ENCODE measurements at regions not wholly inside any gene's neighbourhood (a gene's known extent, or its start where the extent isn't known, plus 50 kb on each side); places are given as distances from the start of the nearest gene placed in this dataset.

DNA sequence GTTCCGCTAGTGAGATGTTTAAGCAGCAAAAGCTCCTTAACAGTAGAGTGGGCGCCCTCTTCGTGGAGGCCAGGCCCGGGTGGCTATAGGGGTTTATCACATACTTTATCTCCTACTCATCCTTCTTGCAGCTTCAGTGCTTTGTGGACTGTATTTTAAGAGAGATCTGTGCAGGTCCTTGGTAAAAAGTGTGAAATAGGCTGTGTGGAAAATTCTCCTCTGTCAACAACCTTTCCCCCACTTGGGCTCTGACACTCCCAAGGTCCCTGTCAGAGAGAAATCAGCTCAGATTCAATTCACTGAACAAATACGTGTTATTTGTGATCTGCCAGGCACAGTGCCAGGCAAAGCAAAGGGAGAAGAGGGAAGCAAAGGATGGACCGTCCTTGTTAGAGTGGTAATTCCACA lies 214.3 kb upstream of the PPARGC1A start:
- Histone ChIP-seq H3K36me3 (ENCODE audit: insufficient read depth, low read length) (no peaks in the 10 kb centered on the region), H3K4me2 (ENCODE audit: low read depth, low read length, poor library complexity, severe bottlenecking) (no peak overlapping the region), H2AFZ (ENCODE audit: low read length) (no peak overlapping the region), H4K20me1 (ENCODE audit: insufficient read depth, low read length, poor library complexity, severe bottlenecking) (no peaks in the 10 kb centered on the region), H3F3A (ENCODE audit: low read depth) (no peaks in the 10 kb centered on the region), H3K27me3 (ENCODE audit: insufficient read depth, low read length, poor library complexity, severe bottlenecking) (no peaks in the 10 kb centered on the region), H3K4me1 (ENCODE audit: insufficient read depth, low read length, poor library complexity, severe bottlenecking) (no peaks in the 10 kb centered on the region), H3K4me3 (ENCODE audit: low read length, poor library complexity, severe bottlenecking) (no peak overlapping the region), H3K9me3 (ENCODE audit: insufficient read depth, low read depth, low read length) (no peaks in the 10 kb centered on the region; the same call in 1 of the 2 replicates), H3K79me2 (ENCODE audit: insufficient read depth, low read length) (no peaks in the 10 kb centered on the region), H3K9me2 (replicated peaks; ENCODE audit: low read depth, low read length) (no peaks in the 10 kb centered on the region), H3K9ac (ENCODE audit: low read depth, low read length, poor library complexity, severe bottlenecking) (no peak overlapping the region)
- no peak for TF ChIP-seq EZH2phosphoT487 (IDR thresholded peaks at IDR 0.05; ENCODE audit: borderline replicate concordance)
- TF ChIP-seq, protein P1, sequence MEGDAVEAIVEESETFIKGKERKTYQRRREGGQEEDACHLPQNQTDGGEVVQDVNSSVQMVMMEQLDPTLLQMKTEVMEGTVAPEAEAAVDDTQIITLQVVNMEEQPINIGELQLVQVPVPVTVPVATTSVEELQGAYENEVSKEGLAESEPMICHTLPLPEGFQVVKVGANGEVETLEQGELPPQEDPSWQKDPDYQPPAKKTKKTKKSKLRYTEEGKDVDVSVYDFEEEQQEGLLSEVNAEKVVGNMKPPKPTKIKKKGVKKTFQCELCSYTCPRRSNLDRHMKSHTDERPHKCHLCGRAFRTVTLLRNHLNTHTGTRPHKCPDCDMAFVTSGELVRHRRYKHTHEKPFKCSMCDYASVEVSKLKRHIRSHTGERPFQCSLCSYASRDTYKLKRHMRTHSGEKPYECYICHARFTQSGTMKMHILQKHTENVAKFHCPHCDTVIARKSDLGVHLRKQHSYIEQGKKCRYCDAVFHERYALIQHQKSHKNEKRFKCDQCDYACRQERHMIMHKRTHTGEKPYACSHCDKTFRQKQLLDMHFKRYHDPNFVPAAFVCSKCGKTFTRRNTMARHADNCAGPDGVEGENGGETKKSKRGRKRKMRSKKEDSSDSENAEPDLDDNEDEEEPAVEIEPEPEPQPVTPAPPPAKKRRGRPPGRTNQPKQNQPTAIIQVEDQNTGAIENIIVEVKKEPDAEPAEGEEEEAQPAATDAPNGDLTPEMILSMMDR (conservative IDR thresholded peaks at IDR 0.05; ENCODE audit: low read length), result no peak

DNA sequence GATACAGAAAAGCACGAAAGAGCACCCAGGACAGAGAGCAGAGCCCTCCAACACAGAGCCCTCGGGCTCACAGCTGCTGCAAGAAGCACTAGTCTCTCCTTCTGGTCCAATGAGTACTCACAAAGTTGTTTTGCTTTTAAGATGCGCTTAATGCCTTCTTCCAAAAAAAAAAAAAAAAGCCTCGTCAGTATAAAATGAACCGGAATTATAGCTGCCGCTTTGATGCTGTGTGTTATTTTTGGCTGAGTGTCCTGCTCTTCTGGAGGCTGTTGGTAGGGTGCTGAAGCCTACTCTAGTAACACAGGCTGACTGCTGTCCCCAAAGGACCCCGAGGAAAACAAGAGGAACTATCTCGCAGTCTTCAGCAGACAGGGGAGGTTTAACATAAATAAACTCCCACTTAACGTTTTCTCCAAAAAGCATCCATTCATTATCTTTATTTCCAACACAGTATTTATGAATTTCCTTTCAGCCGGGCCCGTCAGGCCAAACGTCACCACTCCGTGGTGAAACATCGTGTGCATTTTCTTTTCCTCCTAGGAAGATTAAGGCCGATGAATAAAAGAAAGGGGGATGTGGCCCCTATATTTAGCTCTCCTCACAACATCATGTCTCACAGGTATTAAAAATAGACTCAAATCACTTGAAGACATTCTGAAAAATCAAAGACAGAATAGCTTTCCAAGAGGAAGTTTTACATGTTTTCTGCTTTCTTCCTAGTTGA lies 213.7 kb upstream of the PPARGC1A start:
- Histone ChIP-seq H3K9me3 (ENCODE audit: insufficient read depth, low read depth, low read length) (no peaks in the 10 kb centered on the region; the same call in 1 of the 2 replicates), H3K9ac (ENCODE audit: low read depth, low read length, poor library complexity, severe bottlenecking) (no peak overlapping the region), H4K20me1 (ENCODE audit: insufficient read depth, low read length, poor library complexity, severe bottlenecking) (no peaks in the 10 kb centered on the region), H3K9me2 (replicated peaks; ENCODE audit: low read depth, low read length) (no peaks in the 10 kb centered on the region), H3K4me3 (ENCODE audit: low read length, poor library complexity, severe bottlenecking) (no peak overlapping the region), H3K79me2 (ENCODE audit: insufficient read depth, low read length) (no peaks in the 10 kb centered on the region), H3K27me3 (ENCODE audit: insufficient read depth, low read length, poor library complexity, severe bottlenecking) (no peaks in the 10 kb centered on the region), H3F3A (ENCODE audit: low read depth) (no peaks in the 10 kb centered on the region), H3K36me3 (ENCODE audit: insufficient read depth, low read length) (no peaks in the 10 kb centered on the region), H3K4me1 (ENCODE audit: insufficient read depth, low read length, poor library complexity, severe bottlenecking) (no peaks in the 10 kb centered on the region), H2AFZ (ENCODE audit: low read length) (no peak overlapping the region), H3K4me2 (ENCODE audit: low read depth, low read length, poor library complexity, severe bottlenecking) (no peak overlapping the region)
- no peak for TF ChIP-seq EZH2phosphoT487 (IDR thresholded peaks at IDR 0.05; ENCODE audit: borderline replicate concordance)
- TF ChIP-seq, protein P1 (conservative IDR thresholded peaks at IDR 0.05; ENCODE audit: low read length), result no peak

DNA sequence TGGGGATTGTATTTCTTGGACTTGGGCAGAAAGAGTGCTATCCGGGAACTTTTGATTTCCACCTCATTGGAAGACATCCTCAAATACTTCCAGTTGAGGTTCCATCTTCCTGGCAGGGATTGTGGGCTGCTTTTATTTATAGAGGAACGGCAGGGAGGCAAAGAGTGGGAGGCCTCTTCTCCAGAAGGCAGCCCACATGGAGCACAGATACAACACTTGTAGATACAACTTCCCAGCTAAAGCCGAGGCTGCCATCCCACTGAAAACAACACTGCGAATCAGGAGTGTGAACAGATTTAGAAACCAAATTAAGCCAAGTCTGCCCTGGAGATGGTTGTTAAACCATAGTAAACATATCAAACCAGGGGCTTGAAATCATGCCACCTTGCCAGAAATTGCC lies 212.8 kb upstream of the PPARGC1A start:
- H3K4me3 ChIP-seq (ENCODE audit: low read length, poor library complexity, severe bottlenecking), result no peak overlapping the region
- H3K9ac ChIP-seq (ENCODE audit: low read depth, low read length, poor library complexity, severe bottlenecking), result no peak overlapping the region
- H3K27me3 ChIP-seq (ENCODE audit: insufficient read depth, low read length, poor library complexity, severe bottlenecking), result no peaks in the 10 kb centered on the region
- no peak overlapping the region for H3K4me2 ChIP-seq (ENCODE audit: low read depth, low read length, poor library complexity, severe bottlenecking)
- TF ChIP-seq, protein P1 (conservative IDR thresholded peaks at IDR 0.05; ENCODE audit: low read length), result no peak
- TF ChIP-seq EZH2phosphoT487 (IDR thresholded peaks at IDR 0.05; ENCODE audit: borderline replicate concordance), result no peak
- H3F3A ChIP-seq (ENCODE audit: low read depth), result no peaks in the 10 kb centered on the region
- no peaks in the 10 kb centered on the region for H4K20me1 ChIP-seq (ENCODE audit: insufficient read depth, low read length, poor library complexity, severe bottlenecking)
- H3K79me2 ChIP-seq (ENCODE audit: insufficient read depth, low read length), result no peaks in the 10 kb centered on the region
- H3K36me3 ChIP-seq (ENCODE audit: insufficient read depth, low read length), result no peaks in the 10 kb centered on the region
- H2AFZ ChIP-seq (ENCODE audit: low read length), result no peak overlapping the region
- 0 out of 2 replicates have a peak, but pooled peaks cover 5% of the 10 kb centered on the region for H3K9me2 ChIP-seq (replicated peaks; ENCODE audit: low read depth, low read length)
- H3K4me1 ChIP-seq (ENCODE audit: insufficient read depth, low read length, poor library complexity, severe bottlenecking), result no peaks in the 10 kb centered on the region
- H3K9me3 ChIP-seq (ENCODE audit: insufficient read depth, low read depth, low read length), result no peaks in the 10 kb centered on the region; the same call in 1 of the 2 replicates
